HG02798 (cell line): ENCODE measurements at regions not wholly inside any gene's neighbourhood (a gene's known extent, or its start where the extent isn't known, plus 50 kb on each side); places are given as distances from the start of the nearest gene placed in this dataset.
"Not testable (repeated sequence)": the region's sequence is repeated elsewhere in the genome, so short reads cannot be mapped to it uniquely, and the experiment has no call there.

ENCODE experiments used
- ATAC-seq: cut with Tn5 transposase; IDR thresholded peaks from one replicate; pipeline ENCODE4 v1.9.1; 2021; ENCODE audit warnings: mild to moderate bottlenecking; ENCODE audit not compliant: unreplicated experiment, poor library complexity

GRCh38 chr15:92751528-92751927 is 96.0 kb upstream of the FAM174B start:
- ATAC-seq: no peak

GRCh38 chr15:92753591-92753990 is 98.0 kb upstream of the FAM174B start:
- no peak for ATAC-seq

DNA sequence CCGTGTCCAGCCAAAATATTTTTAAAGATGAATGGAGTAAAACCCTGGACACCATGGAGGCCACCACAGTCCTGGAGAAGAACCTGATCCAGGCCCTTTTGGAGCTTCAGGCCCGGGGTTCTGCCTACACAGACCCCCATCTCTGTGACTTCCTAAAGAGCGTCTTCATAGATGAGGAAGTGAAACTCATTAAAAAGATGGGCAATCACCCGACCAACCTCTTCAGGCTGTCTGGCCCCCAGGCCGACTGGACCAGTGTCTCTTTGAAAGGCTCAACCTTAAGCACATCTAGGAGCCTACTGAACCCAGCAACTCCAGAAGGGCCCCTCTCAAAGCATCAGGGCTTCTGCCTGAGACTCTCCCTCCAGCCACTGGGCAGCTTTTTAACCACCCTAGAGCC is 107.9 kb upstream of the FAM174B start:
- no peak for ATAC-seq

DNA sequence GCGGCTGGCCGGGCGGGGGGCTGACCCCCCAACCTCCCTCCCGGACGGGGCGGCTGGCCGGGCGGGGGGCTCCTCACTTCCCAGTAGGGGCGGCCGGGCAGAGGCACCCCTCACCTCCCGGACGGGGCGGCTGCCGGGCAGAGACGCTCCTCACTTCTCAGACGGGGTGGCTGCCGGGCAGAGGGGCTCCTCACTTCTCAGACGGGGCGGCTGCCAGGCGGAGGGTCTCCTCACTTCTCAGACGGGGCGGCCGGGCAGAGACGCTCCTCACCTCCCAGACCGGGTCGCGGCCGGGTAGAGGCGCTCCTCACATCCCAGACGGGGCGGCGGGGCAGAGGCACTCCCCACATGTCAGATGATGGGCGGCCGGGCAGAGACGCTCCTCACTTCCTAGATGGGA is 112.6 kb upstream of the FAM174B start:
- ATAC-seq: not testable (repeated sequence)

DNA sequence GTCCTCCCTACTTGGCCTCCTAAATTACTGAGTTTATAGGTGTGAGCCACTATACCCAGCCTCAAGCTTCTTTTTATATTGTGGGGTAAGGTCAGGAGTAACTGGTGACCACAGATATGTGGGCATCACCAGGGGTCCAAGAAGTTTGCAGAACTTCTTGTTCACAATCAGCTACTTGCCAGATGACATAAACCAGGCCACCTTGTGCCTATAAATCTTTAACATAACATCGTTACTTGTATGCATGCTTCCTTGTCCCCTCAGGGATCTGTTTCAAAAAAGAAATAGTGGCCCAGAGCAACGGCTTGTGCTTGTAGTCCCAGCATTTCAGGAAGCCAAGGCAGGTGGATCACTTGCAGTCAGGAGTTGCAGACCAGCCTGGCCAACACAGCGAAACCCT is 115.1 kb upstream of the FAM174B start:
- no peak for ATAC-seq

GRCh38 chr15:92772061-92772460 is 116.5 kb upstream of the FAM174B start:
- ATAC-seq: no peak

DNA sequence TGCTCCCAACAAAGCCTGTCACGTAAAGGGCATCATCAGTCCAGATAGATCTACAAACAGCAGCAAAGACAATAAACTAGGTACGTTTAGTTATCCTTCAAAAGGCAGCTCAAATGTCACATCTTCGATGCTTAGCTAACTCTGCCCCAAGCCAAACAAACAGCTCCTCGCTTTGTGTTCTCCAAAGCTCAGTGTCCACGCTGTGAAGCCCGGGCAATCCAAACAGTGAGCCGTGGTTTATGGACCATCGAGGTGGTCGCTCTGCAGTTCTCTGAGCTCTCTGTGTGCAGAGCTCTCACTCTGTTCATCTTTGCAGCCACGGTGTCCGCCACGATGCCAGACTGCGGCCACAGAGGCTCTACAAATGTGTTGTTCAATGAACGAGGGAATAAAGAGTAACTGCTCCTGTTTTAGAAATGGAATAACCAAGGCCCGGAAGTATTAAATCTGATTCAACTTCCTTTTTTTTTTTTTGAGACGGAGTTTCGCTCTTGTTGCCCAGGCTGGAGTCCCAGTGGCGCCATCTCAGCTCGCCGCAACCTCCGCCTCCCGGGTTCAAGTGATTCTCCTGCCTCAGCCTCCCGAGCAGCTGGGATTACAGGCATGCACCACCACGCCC is 117.2 kb upstream of the FAM174B start:
- no peak for ATAC-seq

DNA sequence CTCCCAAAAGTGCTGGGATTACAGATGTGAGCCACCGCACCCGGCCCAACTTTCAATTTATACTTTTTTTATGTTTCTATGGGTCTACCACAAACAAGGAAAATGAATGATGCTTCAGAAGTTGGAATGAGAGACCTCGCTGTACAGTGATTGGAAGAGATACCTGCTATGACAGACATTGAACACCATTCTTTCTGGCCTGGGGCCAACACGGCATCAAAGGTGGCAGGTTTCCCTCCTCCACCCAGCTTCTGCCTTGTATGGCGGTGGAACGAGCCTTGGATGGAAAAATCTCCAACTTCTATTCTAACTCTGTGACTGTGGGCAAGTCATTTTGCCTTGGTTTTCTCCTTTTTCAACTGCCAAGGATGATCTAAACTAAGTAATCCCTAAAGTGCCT is 117.8 kb upstream of the FAM174B start:
- ATAC-seq: no peak

DNA sequence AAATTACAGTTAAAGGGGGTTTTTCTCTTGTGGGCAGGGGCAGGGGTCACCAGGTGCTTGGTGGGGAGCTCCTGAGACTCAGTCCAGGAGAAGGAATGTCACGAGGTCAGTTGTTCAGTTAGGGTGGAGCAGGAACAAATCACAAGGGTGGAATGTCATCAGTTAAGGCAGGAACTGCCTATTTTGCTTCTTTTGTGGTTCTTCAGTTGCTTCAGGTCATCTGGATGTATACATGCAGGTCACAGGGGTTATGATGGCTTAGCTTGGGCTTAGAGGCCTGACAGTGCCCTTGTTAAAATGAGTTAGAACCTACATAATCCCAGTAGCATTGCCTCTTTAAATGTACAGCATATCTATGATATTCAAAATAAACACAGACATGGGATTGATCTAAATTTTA is 120.2 kb upstream of the CHD2 start:
- no peak for ATAC-seq

GRCh38 chr15:92780843-92781242 is 119.3 kb upstream of the CHD2 start:
- no peak for ATAC-seq

DNA sequence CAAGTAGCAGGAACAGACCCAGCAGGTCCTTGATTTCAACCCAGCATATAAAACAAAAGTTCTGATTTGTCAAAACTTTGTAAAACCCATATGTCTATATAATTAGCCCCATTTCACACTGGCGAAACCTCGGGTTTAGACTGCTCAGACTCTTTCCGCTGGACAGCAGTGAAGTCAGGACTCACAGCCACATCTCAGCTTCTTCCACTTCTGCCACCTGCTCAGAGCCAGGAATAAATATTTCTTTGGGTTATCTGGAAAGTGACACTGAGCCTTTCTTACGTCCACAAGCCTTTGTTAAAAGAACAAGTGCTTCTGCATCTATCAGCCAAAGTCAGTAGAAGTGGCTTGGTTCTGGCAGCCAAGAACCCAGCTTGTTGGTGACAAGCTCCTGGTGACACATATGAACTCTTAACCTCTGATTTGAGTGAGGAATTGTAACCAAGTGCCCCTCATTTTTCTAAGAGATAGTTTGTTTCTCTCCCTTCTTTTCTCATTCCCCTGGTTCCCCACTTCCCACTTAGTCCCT is 118.1 kb upstream of the CHD2 start:
- no peak for ATAC-seq

- ATAC-seq: no peak
Observed at GRCh38 chr15:92787116-92787515, 113.0 kb upstream of the CHD2 start.

- ATAC-seq: no peak
Observed at GRCh38 chr15:92788196-92788595, 111.9 kb upstream of the CHD2 start.

- ATAC-seq: not testable (repeated sequence)
Observed at GRCh38 chr15:92788793-92789192, 111.3 kb upstream of the CHD2 start.

GRCh38 chr15:92796161-92796611 is 103.9 kb upstream of the CHD2 start:
- ATAC-seq: no peak

GRCh38 chr15:92797168-92798052 is 102.7 kb upstream of the CHD2 start:
- peak; percentile 57 for ATAC-seq

- no peak for ATAC-seq
Observed at GRCh38 chr15:92800013-92800412, 100.1 kb upstream of the CHD2 start.

GRCh38 chr15:92800416-92801055 is 99.6 kb upstream of the CHD2 start:
- ATAC-seq: not testable (repeated sequence)

- ATAC-seq: not testable (repeated sequence)
Observed at GRCh38 chr15:92801056-92801773, 98.9 kb upstream of the CHD2 start.

DNA sequence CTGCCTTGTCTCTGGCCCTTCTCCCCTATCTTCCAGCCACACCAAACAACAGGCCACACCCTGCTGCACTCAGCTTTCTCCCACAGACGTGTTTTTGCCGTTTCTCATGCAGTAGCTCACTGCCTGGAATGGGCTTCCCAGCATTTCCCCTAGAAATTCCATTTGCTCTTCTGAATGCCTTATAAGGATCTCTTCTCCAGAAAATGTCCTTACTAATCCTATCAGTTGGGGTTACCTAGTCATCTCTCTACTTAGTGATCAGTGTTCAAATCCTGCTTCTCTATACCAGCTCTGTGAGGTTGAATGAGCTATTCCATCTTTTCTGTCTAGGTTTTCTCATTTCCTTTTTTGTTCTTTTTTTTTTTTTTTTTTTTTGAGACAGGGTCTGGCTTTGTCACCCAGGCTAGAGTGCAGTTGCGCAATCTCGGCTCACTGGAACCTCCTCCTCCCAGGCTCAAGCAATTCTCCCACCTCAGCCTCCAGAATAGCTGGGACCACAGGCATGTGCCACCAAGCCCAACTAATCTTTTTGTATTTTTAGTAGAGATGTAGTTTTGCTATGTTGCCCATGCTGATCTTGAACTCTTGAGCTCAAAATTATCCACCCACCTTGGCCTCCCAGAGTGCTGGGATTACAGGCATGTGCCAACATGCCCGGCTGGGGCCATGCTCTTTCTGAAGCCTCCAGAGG is 98.2 kb upstream of the CHD2 start:
- ATAC-seq: no peak
